ENCODE measurements at regions not wholly inside any gene's neighbourhood (a gene's known extent, or its start where the extent isn't known, plus 50 kb on each side); places are given as distances from the start of the nearest gene placed in this dataset.

DNA sequence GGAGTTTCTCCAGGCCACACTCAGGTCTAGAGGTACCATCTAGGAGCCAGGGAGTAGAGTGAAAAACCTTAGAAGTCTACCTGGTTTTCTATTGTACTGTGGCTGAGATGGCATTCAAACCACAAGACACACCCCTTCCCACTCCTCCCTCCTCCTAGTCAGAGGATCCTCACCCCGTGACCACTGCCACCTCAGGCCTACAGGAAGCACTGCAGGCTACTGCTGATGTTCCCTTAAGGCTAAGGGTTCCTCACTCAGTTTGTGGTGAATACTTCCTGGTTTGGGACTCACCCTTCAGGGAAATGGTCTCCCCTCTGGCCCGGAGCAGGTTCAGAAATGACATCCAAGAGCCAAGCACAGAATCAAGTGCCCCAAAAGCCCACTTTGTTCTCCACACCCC, 1293.9 kb downstream of the JRKL start:
- DNase-seq (ENCODE audit: low read depth) = no peak
- no peak overlapping the region for H3K4me3 ChIP-seq (ENCODE audit: control insufficient read depth, low read depth, low read length)
- TF ChIP-seq, protein P1, sequence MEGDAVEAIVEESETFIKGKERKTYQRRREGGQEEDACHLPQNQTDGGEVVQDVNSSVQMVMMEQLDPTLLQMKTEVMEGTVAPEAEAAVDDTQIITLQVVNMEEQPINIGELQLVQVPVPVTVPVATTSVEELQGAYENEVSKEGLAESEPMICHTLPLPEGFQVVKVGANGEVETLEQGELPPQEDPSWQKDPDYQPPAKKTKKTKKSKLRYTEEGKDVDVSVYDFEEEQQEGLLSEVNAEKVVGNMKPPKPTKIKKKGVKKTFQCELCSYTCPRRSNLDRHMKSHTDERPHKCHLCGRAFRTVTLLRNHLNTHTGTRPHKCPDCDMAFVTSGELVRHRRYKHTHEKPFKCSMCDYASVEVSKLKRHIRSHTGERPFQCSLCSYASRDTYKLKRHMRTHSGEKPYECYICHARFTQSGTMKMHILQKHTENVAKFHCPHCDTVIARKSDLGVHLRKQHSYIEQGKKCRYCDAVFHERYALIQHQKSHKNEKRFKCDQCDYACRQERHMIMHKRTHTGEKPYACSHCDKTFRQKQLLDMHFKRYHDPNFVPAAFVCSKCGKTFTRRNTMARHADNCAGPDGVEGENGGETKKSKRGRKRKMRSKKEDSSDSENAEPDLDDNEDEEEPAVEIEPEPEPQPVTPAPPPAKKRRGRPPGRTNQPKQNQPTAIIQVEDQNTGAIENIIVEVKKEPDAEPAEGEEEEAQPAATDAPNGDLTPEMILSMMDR (IDR thresholded peaks at IDR 0.05; ENCODE audit: control insufficient read depth, insufficient read depth, low read depth, low read length, missing control alignments) = no peak

DNA sequence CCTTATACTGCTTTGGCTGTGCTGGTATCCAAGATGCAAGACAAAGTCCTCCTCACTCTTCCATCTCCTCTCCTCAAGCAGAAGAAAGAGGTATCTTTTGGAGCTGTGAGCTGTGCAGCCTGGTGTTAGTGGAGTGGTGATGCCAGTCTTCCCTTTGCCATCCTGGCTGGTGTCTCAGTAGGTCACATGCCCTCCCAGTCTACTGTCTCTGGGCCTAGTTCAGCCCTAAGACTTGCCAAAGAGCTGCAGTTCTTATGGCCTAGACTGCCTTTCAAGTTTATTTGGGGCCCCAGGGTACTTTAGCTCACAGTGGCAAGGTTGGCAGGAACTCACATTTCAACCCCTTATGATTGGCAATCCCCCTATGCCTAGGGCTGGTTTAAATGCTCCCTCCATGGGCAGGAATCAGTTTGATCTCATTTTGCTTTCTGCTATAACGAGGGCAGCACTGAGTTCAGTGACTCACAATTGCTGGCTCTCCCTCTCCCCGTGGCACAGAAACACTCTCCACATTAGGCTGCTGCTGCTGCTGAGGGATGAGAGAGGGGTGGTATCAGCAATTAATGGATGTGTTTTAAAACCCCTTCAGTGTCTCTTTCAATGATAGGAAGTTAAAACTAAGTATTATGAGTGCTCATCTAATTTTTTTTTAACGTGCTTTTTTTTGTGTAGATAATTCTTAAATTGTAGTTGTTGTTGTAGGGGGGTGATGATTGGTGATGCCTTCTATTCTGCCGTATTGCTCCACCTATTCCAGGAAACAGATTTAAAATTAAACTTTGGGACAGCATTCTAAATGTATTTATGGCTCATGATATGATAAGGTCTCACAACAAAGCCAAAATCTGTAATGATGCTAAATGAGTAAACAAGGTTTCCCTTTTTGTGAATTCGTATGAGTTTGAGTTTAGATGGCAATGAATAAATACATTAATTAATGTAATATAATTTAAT, 1295.0 kb downstream of the JRKL start:
- no peak for DNase-seq (ENCODE audit: low read depth)
- no peak overlapping the region for H3K4me3 ChIP-seq (ENCODE audit: control insufficient read depth, low read depth, low read length)
- TF ChIP-seq, protein P1 (IDR thresholded peaks at IDR 0.05; ENCODE audit: control insufficient read depth, insufficient read depth, low read depth, low read length, missing control alignments) = no peak

DNA sequence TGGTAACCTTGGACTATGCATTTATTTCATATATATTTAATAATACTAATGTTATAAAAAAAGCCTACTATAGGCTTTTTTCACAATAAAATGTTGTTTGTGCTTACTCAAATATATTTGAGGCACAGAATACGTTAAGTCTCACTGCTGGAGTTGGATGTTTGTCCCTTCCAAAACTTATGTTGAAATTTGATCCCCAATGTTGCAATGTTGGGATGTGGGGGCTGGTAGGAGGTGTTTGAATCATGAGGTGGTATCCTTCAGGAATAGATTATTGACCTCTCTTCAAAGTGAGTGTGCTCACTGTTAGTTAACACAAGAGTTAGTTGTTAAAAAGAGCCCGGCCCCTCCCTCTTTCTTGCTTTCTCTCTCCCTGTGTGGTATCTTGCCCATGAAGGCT, 1295.9 kb downstream of the JRKL start:
- DNase-seq (ENCODE audit: low read depth) = no peak
- TF ChIP-seq, protein P1 (IDR thresholded peaks at IDR 0.05; ENCODE audit: control insufficient read depth, insufficient read depth, low read depth, low read length, missing control alignments) = no peak
- H3K4me3 ChIP-seq (ENCODE audit: control insufficient read depth, low read depth, low read length) = no peak overlapping the region

DNA sequence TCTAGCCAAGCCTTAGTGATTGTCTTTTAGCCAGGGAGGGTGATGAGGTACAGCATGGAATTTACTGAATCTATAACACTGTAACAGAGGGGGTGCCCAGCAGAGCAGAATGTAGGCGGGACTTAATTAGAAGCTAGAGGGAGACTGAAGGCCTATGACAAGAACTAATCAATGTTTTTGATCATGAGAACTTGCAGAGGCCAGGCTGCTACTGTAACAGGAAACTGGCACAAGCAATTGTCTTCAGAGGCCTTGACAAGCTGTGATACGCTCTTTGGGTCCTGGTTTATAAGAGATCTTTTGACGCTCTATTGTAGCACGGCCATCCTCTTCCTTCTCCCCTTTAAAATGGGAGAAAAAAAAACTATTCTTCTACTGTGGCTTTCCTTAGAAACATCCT, 1297.3 kb downstream of the JRKL start:
- H3K4me3 ChIP-seq (ENCODE audit: control insufficient read depth, low read depth, low read length) = no peak overlapping the region
- TF ChIP-seq, protein P1 (IDR thresholded peaks at IDR 0.05; ENCODE audit: control insufficient read depth, insufficient read depth, low read depth, low read length, missing control alignments) = no peak
- DNase-seq (ENCODE audit: low read depth) = no peak

DNA sequence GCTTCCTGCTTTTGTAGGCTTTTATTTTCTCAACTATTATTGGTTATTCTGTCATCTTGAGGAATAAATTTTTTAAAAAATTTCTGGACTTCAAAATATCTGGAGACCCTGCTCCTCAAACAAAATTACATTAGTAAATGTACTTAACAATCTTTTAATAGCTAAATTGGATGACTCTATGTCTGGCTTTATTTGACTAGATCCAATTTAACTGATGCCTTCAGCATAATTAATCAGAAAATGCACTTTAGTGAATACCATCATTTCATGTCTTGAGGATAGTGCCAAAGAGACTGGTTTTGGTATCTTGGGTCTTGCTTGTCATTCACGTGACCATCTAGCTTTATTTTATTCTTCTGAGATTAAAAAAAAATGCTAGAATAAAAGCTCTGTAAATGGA, 1301.2 kb downstream of the JRKL start:
- no peak for DNase-seq (ENCODE audit: low read depth)
- TF ChIP-seq, protein P1 (IDR thresholded peaks at IDR 0.05; ENCODE audit: control insufficient read depth, insufficient read depth, low read depth, low read length, missing control alignments) = no peak
- no peak overlapping the region for H3K4me3 ChIP-seq (ENCODE audit: control insufficient read depth, low read depth, low read length)

DNA sequence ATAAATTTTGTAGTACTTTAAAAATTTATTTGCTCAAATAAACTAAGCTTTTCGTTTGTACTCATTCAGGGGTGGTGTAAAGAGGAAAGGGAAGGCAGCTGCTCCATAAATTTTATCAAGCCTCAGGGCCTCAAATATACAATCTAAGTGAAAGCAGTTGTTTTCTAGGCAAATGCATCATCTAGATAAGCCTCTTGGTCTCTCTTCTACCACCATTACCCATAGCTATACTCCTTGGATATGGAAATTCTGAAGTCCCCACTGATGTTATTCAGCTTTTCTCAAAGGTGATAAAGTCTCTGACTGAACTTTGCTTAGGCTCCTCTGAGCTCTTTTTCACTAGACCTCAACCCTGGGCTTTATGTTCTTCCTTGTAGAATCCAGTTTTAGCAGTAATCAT, 1313.1 kb downstream of the JRKL start:
- TF ChIP-seq, protein P1 (IDR thresholded peaks at IDR 0.05; ENCODE audit: control insufficient read depth, insufficient read depth, low read depth, low read length, missing control alignments) = no peak
- DNase-seq (ENCODE audit: low read depth) = no peak
- no peak overlapping the region for H3K4me3 ChIP-seq (ENCODE audit: control insufficient read depth, low read depth, low read length)
